ENCODE measurements at regions not wholly inside any gene's neighbourhood (a gene's known extent, or its start where the extent isn't known, plus 50 kb on each side); places are given as distances from the start of the nearest gene placed in this dataset.

GRCh38 chr2:212939777-212940531, 211.5 kb downstream of the IKZF2 start:
- TF ChIP-seq CTCF (IDR thresholded peaks at IDR 0.05) (no peak), POLR2AphosphoS5 (IDR thresholded peaks at IDR 0.05) (no peak), EP300 (IDR thresholded peaks at IDR 0.05) (no peak), POLR2A (IDR thresholded peaks at IDR 0.05) (no peak)

Data from gastroesophageal sphincter (tissue), 3 donors.